ENCODE measurements at regions not wholly inside any gene's neighbourhood (a gene's known extent, or its start where the extent isn't known, plus 50 kb on each side); places are given as distances from the start of the nearest gene placed in this dataset.

DNA sequence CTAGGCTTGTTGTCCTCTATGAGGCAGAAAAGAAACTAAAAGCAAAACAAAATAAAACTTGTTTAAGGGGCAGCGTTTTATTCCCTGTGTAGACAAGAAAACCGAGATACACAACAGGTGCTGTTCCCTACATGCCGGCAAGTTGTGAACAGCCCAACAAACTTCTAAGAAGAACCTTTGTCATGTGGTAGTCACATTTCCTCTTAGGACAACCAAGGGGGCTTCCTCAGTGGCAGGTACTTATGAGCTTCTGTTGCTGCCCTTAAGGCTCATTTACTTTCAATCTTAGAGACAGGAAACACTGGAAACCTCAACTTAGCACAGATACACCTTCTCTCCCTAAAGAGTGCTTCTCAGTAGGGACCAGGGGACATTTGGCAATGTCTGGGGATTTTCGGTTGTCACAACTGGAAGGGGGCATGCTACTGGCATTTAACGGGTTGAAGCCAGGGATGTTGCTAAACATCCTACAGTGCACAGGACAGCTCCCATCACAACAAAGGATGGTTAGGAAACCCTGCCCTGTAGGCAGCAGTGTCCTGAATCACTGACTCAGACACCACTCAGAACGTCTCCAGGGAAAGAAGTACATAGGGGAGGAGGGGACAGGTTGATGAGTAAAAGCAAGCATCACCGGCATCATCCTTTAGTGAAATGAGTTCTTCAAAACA, 111.0 kb downstream of the ASB9 start:
- TF ChIP-seq, protein P1, sequence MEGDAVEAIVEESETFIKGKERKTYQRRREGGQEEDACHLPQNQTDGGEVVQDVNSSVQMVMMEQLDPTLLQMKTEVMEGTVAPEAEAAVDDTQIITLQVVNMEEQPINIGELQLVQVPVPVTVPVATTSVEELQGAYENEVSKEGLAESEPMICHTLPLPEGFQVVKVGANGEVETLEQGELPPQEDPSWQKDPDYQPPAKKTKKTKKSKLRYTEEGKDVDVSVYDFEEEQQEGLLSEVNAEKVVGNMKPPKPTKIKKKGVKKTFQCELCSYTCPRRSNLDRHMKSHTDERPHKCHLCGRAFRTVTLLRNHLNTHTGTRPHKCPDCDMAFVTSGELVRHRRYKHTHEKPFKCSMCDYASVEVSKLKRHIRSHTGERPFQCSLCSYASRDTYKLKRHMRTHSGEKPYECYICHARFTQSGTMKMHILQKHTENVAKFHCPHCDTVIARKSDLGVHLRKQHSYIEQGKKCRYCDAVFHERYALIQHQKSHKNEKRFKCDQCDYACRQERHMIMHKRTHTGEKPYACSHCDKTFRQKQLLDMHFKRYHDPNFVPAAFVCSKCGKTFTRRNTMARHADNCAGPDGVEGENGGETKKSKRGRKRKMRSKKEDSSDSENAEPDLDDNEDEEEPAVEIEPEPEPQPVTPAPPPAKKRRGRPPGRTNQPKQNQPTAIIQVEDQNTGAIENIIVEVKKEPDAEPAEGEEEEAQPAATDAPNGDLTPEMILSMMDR (IDR thresholded peaks at IDR 0.05; ENCODE audit: insufficient read depth, low read length, poor library complexity, severe bottlenecking), result no peak
- no peak for TF ChIP-seq EZH2phosphoT487 (conservative IDR thresholded peaks at IDR 0.05; ENCODE audit: low read length)

Measured in SU-DHL-6 (cell line).